SK-N-SH treated with all-trans-retinoic acid at 6 μM for 48 hours (cell line): ENCODE measurements at regions not wholly inside any gene's neighbourhood (a gene's known extent, or its start where the extent isn't known, plus 50 kb on each side); places are given as distances from the start of the nearest gene placed in this dataset.

Experiments
- ARNTL ChIP-seq: fragments of 450-650 bp; formaldehyde crosslinking; IDR thresholded peaks from 2 replicates; pipeline ENCODE4 v1.5.0; 2020; ENCODE audit warnings: low read depth, mild to moderate bottlenecking, moderate library complexity, borderline replicate concordance
- BACH2 ChIP-seq: fragments of 250-450 bp; sonication (Bioruptor Pico); IDR thresholded peaks from 2 replicates; pipeline ENCODE4 v1.9.0; 2021; ENCODE audit warnings: mild to moderate bottlenecking, borderline replicate concordance
- CREB5 ChIP-seq: fragments of 250-450 bp; sonication (Bioruptor Pico); IDR thresholded peaks from 2 replicates; pipeline ENCODE4 v1.5.1; 2020; ENCODE audit warnings: low read depth, mild to moderate bottlenecking, moderate library complexity
- CSDC2 ChIP-seq: fragments of 250-450 bp; sonication (Bioruptor Pico); IDR thresholded peaks from 2 replicates; pipeline ENCODE4 v1.5.0; 2020; ENCODE audit warnings: mild to moderate bottlenecking, moderate library complexity
- CSRNP3 ChIP-seq: fragments of 250-450 bp; sonication (Bioruptor Pico); IDR thresholded peaks from 2 replicates; pipeline ENCODE4 v1.5.1; 2021; ENCODE audit warnings: mild to moderate bottlenecking, moderate library complexity
- ESRRG ChIP-seq: fragments of 250-450 bp; sonication (Bioruptor Pico); IDR thresholded peaks from 2 replicates; pipeline ENCODE4 v1.6.1; 2021; ENCODE audit warnings: mild to moderate bottlenecking
- PATZ1 ChIP-seq: fragments of 250-450 bp; sonication (Bioruptor Pico); IDR thresholded peaks from 2 replicates; pipeline ENCODE4 v1.8.0; 2020; ENCODE audit warnings: mild to moderate bottlenecking, moderate library complexity, borderline replicate concordance
- POU6F1 ChIP-seq: fragments of 250-450 bp; sonication (Bioruptor Pico); IDR thresholded peaks from 2 replicates; pipeline ENCODE4 v1.8.0; 2021; ENCODE audit warnings: low read depth, mild to moderate bottlenecking, moderate library complexity, borderline replicate concordance
- TCF4 ChIP-seq: fragments of 250-450 bp; sonication (Bioruptor Pico); IDR thresholded peaks from 2 replicates; pipeline ENCODE4 v1.8.0; 2021; ENCODE audit warnings: mild to moderate bottlenecking, moderate library complexity, borderline replicate concordance
- ZC3H10 ChIP-seq: fragments of 250-450 bp; sonication (Bioruptor Pico); IDR thresholded peaks from 2 replicates; pipeline ENCODE4 v1.5.1; 2021; ENCODE audit warnings: mild to moderate bottlenecking, moderate library complexity
- ZNF8 ChIP-seq: fragments of 450-650 bp; formaldehyde crosslinking; IDR thresholded peaks from 2 replicates; pipeline ENCODE4 v1.5.0; 2020; ENCODE audit warnings: mild to moderate bottlenecking, moderate library complexity

GRCh38 chr1:118811156-118811555, 177.0 kb downstream of the TBX15 start:
- no peak for TF ChIP-seq PATZ1 (CRISPR knock-in tag)
- no peak for TF ChIP-seq CSDC2 (CRISPR knock-in tag)
- no peak for TF ChIP-seq CSRNP3 (CRISPR knock-in tag)
- no peak for TF ChIP-seq ESRRG (CRISPR knock-in tag)
- TF ChIP-seq ARNTL (CRISPR knock-in tag), result no peak
- no peak for TF ChIP-seq BACH2
- TF ChIP-seq CREB5 (CRISPR knock-in tag), result no peak
- no peak for TF ChIP-seq POU6F1 (CRISPR knock-in tag)
- no peak for TF ChIP-seq TCF4 (CRISPR knock-in tag)
- no peak for TF ChIP-seq ZNF8 (CRISPR knock-in tag)
- TF ChIP-seq ZC3H10 (CRISPR knock-in tag), result no peak
